Progenitor cell of endocrine pancreas (in vitro differentiated cells): ENCODE measurements at regions not wholly inside any gene's neighbourhood (a gene's known extent, or its start where the extent isn't known, plus 50 kb on each side); places are given as distances from the start of the nearest gene placed in this dataset.

Experiments
- DNase-seq: peaks from one replicate; pipeline ENCODE4 v3.0.0; 2021; ENCODE audit warnings: low spot score; ENCODE audit not compliant: unreplicated experiment
- H3K27ac Mint-ChIP-seq: 2 replicates; pipeline ENCODE4 v1.8.0; 2021; ENCODE audit warnings: mild to moderate bottlenecking, moderate library complexity, mixed read lengths
- H3K27me3 Mint-ChIP-seq: 2 replicates; pipeline ENCODE4 v1.8.0; 2021; ENCODE audit warnings: mixed read lengths
- H3K36me3 Mint-ChIP-seq: 2 replicates; pipeline ENCODE4 v1.8.0; 2022; ENCODE audit warnings: mixed read lengths; ENCODE audit not compliant: insufficient read depth
- H3K4me1 Mint-ChIP-seq: 2 replicates; pipeline ENCODE4 v1.8.0; 2021; ENCODE audit warnings: low read depth, mixed read lengths
- H3K4me3 Mint-ChIP-seq: 2 replicates; pipeline ENCODE4 v1.8.0; 2021; ENCODE audit warnings: low read depth, mild to moderate bottlenecking, moderate library complexity, mixed read lengths
- H3K9me3 Mint-ChIP-seq: 2 replicates; pipeline ENCODE4 v1.8.0; 2021; ENCODE audit warnings: low read depth, mixed read lengths
- TF ChIP-seq, protein P1 (sequence below): fragments of 200-600 bp; sonication (generic); IDR thresholded peaks from one replicate; pipeline ENCODE4 v1.5.0; 2021; ENCODE audit warnings: antibody characterized with exemption, mild to moderate bottlenecking; ENCODE audit not compliant: unreplicated experiment

DNA sequence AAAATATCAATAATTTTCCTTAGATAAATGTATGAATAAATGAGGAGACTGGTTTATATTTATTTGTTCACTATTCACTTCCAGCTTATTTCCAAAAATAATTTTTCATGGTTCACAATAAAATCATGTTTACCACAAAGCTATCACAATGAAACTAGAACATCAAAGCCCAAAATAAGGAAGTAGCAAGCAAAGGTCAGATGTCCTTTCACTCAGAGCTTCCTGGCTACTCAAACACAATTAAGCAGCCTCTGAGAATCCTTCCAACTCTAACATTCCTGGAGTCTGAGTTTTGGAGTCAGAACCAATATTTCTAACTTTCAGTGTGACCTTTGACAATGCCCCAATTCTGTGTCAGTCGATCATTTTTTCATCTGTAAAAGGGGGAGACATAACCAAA is 527.0 kb downstream of the SOX6 start:
- Mint-ChIP-seq H3K4me3 (no peak overlapping the region), H3K4me1 (peaks cover 3% of the 10 kb centered on the region), H3K27ac (no peak overlapping the region), H3K36me3 (no peaks in the 10 kb centered on the region), H3K9me3 (no peaks in the 10 kb centered on the region), H3K27me3 (peaks cover 11% of the 10 kb centered on the region)
- DNase-seq: no peak
- TF ChIP-seq, protein P1, sequence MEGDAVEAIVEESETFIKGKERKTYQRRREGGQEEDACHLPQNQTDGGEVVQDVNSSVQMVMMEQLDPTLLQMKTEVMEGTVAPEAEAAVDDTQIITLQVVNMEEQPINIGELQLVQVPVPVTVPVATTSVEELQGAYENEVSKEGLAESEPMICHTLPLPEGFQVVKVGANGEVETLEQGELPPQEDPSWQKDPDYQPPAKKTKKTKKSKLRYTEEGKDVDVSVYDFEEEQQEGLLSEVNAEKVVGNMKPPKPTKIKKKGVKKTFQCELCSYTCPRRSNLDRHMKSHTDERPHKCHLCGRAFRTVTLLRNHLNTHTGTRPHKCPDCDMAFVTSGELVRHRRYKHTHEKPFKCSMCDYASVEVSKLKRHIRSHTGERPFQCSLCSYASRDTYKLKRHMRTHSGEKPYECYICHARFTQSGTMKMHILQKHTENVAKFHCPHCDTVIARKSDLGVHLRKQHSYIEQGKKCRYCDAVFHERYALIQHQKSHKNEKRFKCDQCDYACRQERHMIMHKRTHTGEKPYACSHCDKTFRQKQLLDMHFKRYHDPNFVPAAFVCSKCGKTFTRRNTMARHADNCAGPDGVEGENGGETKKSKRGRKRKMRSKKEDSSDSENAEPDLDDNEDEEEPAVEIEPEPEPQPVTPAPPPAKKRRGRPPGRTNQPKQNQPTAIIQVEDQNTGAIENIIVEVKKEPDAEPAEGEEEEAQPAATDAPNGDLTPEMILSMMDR: no peak

DNA sequence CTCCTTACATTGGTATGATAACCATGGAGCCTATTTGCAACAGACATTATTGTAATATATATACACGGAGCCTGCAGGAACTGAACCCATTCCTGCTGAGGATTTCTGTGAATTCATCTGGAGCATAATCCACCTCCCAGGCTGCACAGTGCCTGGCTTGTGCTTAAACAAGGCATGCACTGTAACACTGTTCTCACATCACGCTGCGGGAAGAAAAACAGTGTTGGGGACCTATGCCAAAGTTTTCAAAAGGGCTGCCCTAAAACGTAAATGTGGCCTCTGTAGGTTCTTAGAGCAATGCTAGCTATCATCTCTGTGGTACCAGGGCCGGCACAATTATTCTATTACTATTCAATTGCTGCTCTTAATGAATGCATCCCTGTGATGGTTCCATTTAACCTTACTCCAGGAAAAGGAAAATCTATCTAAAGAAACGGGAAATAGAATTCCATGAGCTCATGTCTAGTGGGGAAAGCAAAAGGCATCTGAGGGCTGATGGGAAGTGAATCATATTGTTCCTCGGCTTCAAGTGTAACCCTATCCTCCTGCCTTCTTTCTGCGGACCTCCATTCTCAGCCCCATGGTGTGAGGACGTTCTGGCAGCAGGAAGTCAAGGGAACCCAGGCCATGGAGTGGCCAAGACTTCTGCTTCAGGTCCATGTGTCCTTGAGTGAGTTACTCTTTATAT is 525.5 kb downstream of the SOX6 start:
- Mint-ChIP-seq H3K36me3 (no peaks in the 10 kb centered on the region), H3K27ac (no peak overlapping the region), H3K27me3 (peaks cover 7% of the 10 kb centered on the region), H3K4me3 (no peak overlapping the region), H3K9me3 (no peaks in the 10 kb centered on the region), H3K4me1 (peaks cover 3% of the 10 kb centered on the region)
- DNase-seq: no peak
- TF ChIP-seq, protein P1: no peak

DNA sequence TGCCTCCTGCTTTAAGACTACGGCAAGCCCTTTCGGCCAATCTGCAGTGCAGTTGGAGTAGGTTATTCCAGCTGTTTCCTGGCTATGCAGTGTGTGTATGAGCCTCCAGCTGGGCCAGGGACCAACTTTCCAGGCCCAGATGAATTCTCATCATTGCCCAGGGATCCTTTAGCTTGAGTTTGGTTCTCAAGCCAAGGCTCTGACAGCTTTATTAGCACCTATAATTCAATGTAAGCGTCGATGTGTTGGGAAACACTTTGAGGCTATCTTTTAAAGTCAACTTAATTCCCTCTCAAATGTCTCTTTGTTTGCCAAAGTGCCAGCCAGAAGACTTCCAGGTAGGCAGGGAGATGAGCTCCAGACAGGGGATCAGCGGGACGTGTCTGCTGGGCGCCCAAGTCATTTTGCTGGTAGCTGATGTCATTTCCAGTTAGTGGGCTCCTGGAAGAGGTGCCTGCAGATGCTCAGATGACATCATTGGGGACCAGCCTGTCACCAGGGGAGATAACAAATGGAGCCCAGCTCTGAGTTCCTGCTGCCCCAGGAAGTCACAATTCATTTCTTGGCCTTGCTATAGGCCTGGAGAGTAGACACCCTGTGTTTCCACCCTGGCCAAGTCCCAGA is 520.4 kb downstream of the SOX6 start:
- no peak for DNase-seq
- Mint-ChIP-seq H3K36me3 (no peaks in the 10 kb centered on the region), H3K4me3 (no peak overlapping the region), H3K27ac (no peak overlapping the region), H3K27me3 (peaks cover 4% of the 10 kb centered on the region), H3K4me1 (no peaks in the 10 kb centered on the region), H3K9me3 (no peaks in the 10 kb centered on the region)
- TF ChIP-seq, protein P1: no peak

DNA sequence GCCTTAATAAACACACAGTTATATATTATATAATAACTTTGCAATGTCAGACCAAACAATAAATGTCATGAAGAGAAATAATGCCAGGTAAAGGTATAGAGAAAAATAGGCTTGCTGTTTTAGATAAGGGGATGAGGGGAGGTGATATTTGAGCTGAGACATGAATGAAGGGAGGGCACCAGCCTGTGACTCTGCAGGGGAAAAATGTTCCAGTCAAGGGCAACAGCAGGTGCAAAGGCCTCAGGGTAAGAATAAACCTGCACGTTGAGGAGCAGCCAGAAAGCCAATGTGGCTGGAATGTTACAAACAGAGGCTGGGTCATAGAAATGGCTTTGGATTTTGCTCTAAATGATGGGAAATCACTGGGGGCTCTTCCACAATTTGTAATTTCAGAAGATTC is 519.6 kb downstream of the SOX6 start:
- Mint-ChIP-seq H3K4me1 (no peaks in the 10 kb centered on the region), H3K36me3 (no peaks in the 10 kb centered on the region), H3K27me3 (peaks cover 4% of the 10 kb centered on the region), H3K9me3 (no peaks in the 10 kb centered on the region), H3K4me3 (no peak overlapping the region), H3K27ac (no peak overlapping the region)
- TF ChIP-seq, protein P1: no peak
- no peak for DNase-seq

DNA sequence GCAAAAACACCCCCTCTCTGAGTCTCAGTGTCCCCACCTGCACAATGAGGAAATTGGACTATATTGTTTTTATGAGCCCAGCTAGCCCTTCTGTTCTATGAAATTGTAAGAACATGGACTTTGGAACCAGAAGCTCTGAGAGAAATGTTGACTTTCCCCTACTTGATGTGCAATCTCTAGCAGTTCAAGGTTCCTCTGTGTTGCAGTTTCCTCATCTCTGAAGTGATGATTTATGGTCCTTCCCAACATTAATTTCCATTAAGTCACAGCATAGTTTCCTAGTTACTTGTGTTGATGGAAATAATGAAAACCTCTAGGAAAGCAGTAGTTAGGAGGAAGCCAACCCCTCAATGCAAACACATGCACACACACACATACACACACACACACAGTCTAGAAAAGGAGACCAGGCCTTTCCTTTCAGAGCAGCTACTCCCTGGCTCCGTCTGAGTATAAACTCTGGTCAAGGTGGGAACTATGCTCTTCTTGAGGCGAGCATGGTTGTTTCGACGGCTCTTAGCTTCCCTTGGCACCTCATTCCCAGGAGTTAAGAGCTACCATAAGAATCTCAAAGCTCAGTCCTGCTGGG is 518.4 kb downstream of the SOX6 start:
- no peak overlapping the region for H3K4me3 Mint-ChIP-seq
- no peaks in the 10 kb centered on the region for H3K36me3 Mint-ChIP-seq
- no peak overlapping the region for H3K27ac Mint-ChIP-seq
- H3K4me1 Mint-ChIP-seq: no peaks in the 10 kb centered on the region
- TF ChIP-seq, protein P1: no peak
- no peaks in the 10 kb centered on the region for H3K27me3 Mint-ChIP-seq
- H3K9me3 Mint-ChIP-seq: no peaks in the 10 kb centered on the region
- no peak for DNase-seq
